ENCODE measurements at regions not wholly inside any gene's neighbourhood (a gene's known extent, or its start where the extent isn't known, plus 50 kb on each side); places are given as distances from the start of the nearest gene placed in this dataset.
"Not testable (repeated sequence)": the region's sequence is repeated elsewhere in the genome, so short reads cannot be mapped to it uniquely, and the experiment has no call there.

- H3K4me1 ChIP-seq: no peaks in the 10 kb centered on the region
- DNase-seq (no peak), ATAC-seq (no peak)
- H3K4me3 ChIP-seq: no peak overlapping the region
- WGBS (ENCODE audit: insufficient coverage, low coverage, low lambda C conversion rate, missing lambda C conversion rate): 71% methylated on average over 3 of the region's 6 CpGs
- no peaks in the 10 kb centered on the region for H3K9me3 ChIP-seq
- no peaks in the 10 kb centered on the region for H3K27me3 ChIP-seq
- H3K36me3 ChIP-seq: no peaks in the 10 kb centered on the region
- TF ChIP-seq CTCF (IDR thresholded peaks at IDR 0.05) (no peak), POLR2A (IDR thresholded peaks at IDR 0.05) (no peak)
- intact Hi-C loops (cut with DNase I): no loop called here
- H3K27ac ChIP-seq: no peak overlapping the region
Observed at GRCh38 chr4:13728761-13729160, 101.2 kb upstream of the BOD1L1 start.

GRCh38 chr4:13731019-13731418 is 103.5 kb upstream of the BOD1L1 start:
- WGBS (ENCODE audit: insufficient coverage, low coverage, low lambda C conversion rate, missing lambda C conversion rate): 88% methylated on average over 1 of the region's 1 CpG
- intact Hi-C loops (cut with DNase I): no loop called here
- DNase-seq: no peak
- ATAC-seq: no peak
- TF ChIP-seq CTCF (IDR thresholded peaks at IDR 0.05): no peak
- Histone ChIP-seq H3K36me3 (no peaks in the 10 kb centered on the region), H3K9me3 (no peaks in the 10 kb centered on the region), H3K27ac (no peak overlapping the region), H3K4me3 (no peak overlapping the region), H3K4me1 (no peaks in the 10 kb centered on the region), H3K27me3 (no peaks in the 10 kb centered on the region)

- 58% methylated on average over 1 of the region's 1 CpG for WGBS (ENCODE audit: insufficient coverage, low coverage, low lambda C conversion rate, missing lambda C conversion rate)
- Histone ChIP-seq H3K9me3 (no peaks in the 10 kb centered on the region), H3K4me1 (no peaks in the 10 kb centered on the region), H3K27ac (no peak overlapping the region), H3K27me3 (no peaks in the 10 kb centered on the region), H3K4me3 (no peak overlapping the region), H3K36me3 (no peaks in the 10 kb centered on the region)
- no peak for ATAC-seq
- intact Hi-C loops (cut with DNase I): no loop called here
- no peak for DNase-seq
- TF ChIP-seq POLR2A (IDR thresholded peaks at IDR 0.05): no peak
- no peak for TF ChIP-seq CTCF (IDR thresholded peaks at IDR 0.05)
Observed at GRCh38 chr4:13733817-13734216, 106.3 kb upstream of the BOD1L1 start.

GRCh38 chr4:13750594-13750993 is 123.1 kb upstream of the BOD1L1 start:
- Histone ChIP-seq H3K36me3 (no peaks in the 10 kb centered on the region), H3K27ac (no peak overlapping the region), H3K27me3 (no peaks in the 10 kb centered on the region), H3K4me3 (no peak overlapping the region), H3K4me1 (no peaks in the 10 kb centered on the region), H3K9me3 (no peaks in the 10 kb centered on the region)
- DNase-seq (no peak), ATAC-seq (no peak)
- 71% methylated on average over 1 of the region's 2 CpGs for WGBS (ENCODE audit: insufficient coverage, low coverage, low lambda C conversion rate, missing lambda C conversion rate)
- intact Hi-C loops (cut with DNase I): no loop called here
- TF ChIP-seq CTCF (IDR thresholded peaks at IDR 0.05): no peak
- TF ChIP-seq POLR2A (IDR thresholded peaks at IDR 0.05): no peak

GRCh38 chr4:13761581-13761980 is 134.1 kb upstream of the BOD1L1 start:
- ATAC-seq; H3K9me3 ChIP-seq; H3K27ac ChIP-seq; DNase-seq; H3K4me1 ChIP-seq; H3K27me3 ChIP-seq; H3K4me3 ChIP-seq; intact Hi-C loops (cut with DNase I); H3K36me3 ChIP-seq: not testable (repeated sequence)
- WGBS (ENCODE audit: insufficient coverage, low coverage, low lambda C conversion rate, missing lambda C conversion rate): 95% methylated on average over 6 of the region's 25 CpGs
